SW480 (cell line): ENCODE measurements at regions not wholly inside any gene's neighbourhood (a gene's known extent, or its start where the extent isn't known, plus 50 kb on each side); places are given as distances from the start of the nearest gene placed in this dataset.
"Not testable (repeated sequence)": the region's sequence is repeated elsewhere in the genome, so short reads cannot be mapped to it uniquely, and the experiment has no call there.

Experiments used
- DNase-seq: peaks from one replicate; pipeline ENCODE4 v3.0.0-alpha.2; 2016; ENCODE audit warnings: low spot score

GRCh38 chr18:67007085-67007484 lies 403.2 kb upstream of the CDH19 start:
- no peak for DNase-seq

- no peak for DNase-seq
These were observed 397.2 kb upstream of the CDH19 start for GRCh38 chr18:67001052-67001451.

- no peak for DNase-seq
These were observed 395.1 kb upstream of the CDH19 start for GRCh38 chr18:66999003-66999402.

DNA sequence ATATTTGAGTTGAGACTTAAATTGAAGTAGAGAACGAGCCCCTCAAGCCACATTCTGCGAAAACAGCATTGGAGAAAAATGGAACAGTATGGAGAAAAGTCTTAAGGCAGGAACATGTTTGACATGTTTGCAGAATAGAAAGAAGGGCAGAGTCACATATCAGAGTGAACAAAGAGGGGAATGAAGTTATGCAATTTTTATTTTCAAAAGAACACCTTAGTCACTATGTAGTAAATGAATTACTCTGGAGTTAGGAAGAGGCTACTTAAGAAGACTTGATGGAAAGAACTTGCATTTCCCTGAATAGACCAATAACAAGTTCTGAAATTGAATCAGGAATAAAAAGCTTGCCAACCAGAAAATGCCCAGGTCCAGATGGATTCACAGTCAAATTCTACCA lies 391.4 kb upstream of the CDH19 start:
- no peak for DNase-seq

DNA sequence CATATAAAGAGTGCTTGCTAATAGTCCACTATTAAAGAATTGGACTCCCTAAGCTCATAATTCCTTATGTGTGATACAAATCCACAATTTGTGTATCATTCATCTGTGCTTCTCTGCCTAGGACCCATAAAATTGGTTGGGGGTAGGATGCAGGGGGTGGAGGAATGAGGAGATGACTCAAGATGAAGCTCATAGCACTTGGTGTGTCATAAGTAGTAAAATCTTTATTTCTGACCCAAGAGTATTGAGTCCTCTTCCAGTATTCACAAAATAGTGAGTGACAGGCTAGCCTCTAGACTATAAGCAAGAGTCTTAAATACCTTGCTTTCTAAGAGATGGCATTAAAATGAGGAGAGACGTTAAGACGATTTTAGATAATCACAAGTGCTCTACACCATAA lies 390.9 kb upstream of the CDH19 start:
- no peak for DNase-seq

- peak; percentile 31 for DNase-seq
These were observed 389.6 kb upstream of the CDH19 start for GRCh38 chr18:66993492-66993891.

DNA sequence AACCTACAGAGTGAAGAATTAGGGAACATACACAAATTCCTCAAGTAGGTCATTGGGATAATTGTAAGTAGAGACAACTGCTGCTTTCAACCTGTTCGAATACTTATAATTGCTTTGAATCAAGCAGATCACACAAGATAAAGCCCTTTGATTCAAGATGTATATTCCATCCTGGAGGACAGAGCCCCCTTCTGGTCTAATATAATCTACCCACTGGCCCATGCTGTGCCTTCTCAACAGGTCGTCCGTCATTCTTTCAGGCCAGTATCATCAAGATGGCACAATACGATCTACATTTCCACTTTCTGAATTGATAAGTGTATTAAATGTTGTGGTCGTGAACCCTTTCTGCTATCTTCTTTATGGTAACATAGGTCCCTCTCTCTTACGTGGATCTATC lies 387.0 kb upstream of the CDH19 start:
- no peak for DNase-seq

- no peak for DNase-seq
These were observed 375.1 kb upstream of the CDH19 start for GRCh38 chr18:66979009-66979408.

DNA sequence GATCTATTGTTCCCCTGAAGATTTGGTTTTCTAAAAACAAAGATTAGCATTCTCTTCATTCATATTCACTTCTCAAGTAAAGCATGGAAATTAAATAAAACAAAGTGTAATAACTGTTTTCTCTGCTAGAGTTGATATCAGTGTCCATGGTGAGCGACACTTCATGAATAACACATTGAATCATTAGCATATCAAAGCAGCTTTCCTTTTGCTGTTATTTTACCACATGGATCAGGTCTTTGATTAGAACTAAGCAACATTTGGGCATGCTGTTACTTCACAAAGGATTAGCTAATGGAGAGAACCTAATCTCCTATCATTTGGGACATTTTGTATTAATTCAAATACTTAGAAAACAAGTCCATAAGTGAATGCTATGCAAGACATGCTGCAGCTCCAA lies 368.8 kb upstream of the CDH19 start:
- DNase-seq = no peak

GRCh38 chr18:66971960-66972359 lies 368.1 kb upstream of the CDH19 start:
- DNase-seq = no peak

GRCh38 chr18:66966171-66966570 lies 362.3 kb upstream of the CDH19 start:
- DNase-seq = no peak

GRCh38 chr18:66958309-66958708 lies 354.4 kb upstream of the CDH19 start:
- no peak for DNase-seq

DNA sequence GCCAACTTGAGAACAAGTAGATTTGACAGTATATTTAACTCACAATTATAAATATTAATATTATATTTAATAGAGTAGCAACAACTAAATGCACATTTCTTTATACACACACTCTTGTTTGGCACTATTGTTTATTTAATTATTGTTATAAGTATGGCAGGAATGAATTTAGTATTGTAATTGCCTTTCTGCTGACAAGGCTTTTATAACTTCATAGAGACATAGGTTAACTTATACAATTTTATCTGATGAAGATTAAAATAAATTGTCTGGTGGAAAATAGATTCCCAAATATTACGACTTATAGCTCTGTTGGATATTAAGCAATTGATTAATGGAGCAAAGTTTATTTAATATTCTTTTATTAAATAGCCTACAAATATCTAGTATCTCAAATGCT lies 347.9 kb upstream of the CDH19 start:
- no peak for DNase-seq

GRCh38 chr18:66949419-66949818 lies 345.5 kb upstream of the CDH19 start:
- DNase-seq = no peak

DNA sequence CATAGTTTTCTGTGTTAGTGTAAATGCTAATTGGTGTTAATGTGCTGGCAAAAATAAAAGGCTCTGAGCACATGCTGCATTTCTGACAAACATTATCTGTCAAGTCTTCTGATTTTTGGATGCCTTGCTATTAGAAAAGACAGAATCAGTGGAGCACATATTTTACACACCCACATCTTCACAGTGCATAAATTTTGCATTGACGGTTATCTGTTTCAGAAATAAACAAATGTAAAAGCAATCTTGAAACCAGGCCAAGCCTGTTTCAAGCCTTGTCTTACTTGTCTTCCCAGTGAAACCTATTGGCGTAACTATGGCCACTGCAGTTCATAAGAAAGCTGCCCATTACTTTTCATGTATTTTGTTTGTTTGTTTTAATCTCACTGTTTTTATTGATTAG lies 333.7 kb upstream of the CDH19 start:
- no peak for DNase-seq

- no peak for DNase-seq
These were observed 327.1 kb upstream of the CDH19 start for GRCh38 chr18:66931010-66931409.

GRCh38 chr18:66916834-66917233 lies 312.9 kb upstream of the CDH19 start:
- DNase-seq = peak; percentile 0

DNA sequence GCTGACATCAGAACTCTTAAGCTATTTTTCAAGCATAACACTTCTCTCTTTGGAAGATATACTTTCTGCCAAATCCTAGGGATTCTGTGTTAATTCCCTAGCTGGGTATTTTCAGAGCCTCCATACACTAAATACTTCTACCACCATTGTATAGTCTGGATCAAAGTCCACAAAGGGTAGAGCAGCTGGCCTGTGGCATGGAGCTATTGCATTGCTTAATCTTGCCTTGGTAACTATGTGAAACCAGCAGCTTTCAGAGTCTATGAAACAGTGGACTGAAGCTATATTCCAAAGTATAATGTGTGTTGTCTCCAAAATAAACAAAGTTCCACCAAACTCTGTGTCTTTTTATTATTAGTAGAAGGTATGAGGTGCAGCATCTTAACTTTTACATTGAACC lies 296.9 kb upstream of the CDH19 start:
- peak; percentile 6 for DNase-seq

DNA sequence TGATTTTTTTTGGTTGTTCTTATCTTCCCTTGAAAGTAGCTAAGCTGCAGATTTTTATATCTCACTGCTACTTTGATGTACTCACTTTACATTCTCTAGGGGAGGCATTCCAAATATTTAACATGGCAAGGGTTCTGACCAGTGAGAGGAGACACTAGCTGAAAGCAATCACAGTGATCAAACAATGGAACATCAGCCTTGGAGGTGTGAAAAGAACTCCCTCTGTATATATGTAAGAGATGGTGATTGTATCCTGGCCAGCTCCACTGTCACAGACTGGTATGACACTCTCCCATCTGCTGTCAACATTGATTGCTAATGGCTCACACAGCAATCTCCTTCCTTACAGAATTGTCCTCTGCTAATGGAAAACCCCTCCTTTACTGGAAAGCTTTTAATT lies 291.7 kb upstream of the CDH19 start:
- DNase-seq = no peak

DNA sequence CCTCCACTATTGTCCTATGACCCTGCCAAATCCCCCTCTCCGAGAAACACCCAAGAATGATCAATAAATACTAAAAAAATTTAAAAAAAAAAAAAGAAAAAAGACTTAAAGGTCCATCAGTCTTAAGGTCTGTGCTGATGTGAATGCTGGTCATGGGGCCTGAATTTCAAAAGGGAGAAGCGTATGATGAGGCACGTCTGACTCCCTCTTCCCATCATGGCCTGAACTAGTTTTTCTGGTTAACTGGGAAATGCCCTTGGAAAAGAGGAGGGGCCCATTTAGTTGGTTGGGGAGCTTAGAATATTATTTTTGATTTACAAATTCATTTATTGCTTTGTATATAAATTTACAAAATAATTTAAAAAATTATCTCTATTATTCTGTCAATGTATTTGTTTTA lies 291.0 kb upstream of the CDH19 start:
- no peak for DNase-seq

GRCh38 chr18:66892388-66892787 lies 288.5 kb upstream of the CDH19 start:
- not testable (repeated sequence) for DNase-seq

- DNase-seq = no peak
These were observed 271.1 kb upstream of the CDH19 start for GRCh38 chr18:66874812-66875474.

DNA sequence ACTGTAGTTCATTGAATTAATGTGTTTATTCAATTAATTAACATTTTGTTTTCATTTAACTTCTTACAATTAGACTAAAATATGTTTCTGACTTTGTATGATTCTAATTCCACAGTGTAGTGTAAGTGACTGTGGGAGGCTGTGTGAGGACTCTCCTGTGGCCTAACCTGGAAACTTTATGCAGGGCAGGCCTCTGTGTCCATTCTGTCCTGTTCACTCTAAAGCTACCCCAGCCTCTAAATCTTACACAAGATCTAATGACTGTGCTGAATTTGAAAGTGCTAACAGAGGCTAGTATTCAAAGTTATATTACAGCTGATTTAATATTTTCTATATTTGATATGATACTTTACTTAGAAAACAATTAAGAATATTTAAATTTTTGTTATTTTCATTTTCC lies 270.5 kb upstream of the CDH19 start:
- DNase-seq = no peak

GRCh38 chr18:66873899-66874298 lies 270.0 kb upstream of the CDH19 start:
- DNase-seq = no peak

GRCh38 chr18:66872277-66872676 lies 268.4 kb upstream of the CDH19 start:
- DNase-seq = peak; percentile 31
